ENCODE measurements at regions not wholly inside any gene's neighbourhood (a gene's known extent, or its start where the extent isn't known, plus 50 kb on each side); places are given as distances from the start of the nearest gene placed in this dataset.

GRCh38 chr12:94789510-94790225, 139.3 kb upstream of the TMCC3 start:
- Histone ChIP-seq H3K4me3 (no peak overlapping the region), H3K27ac (no peak overlapping the region)
- intact Hi-C loops (cut with DNase I; ENCODE audit: low total_unique reads): no loop called here

GRCh38 chr12:94788298-94788697, 137.9 kb upstream of the TMCC3 start:
- Histone ChIP-seq H3K27ac (no peak overlapping the region), H3K4me1 (no peaks in the 10 kb centered on the region), H3K27me3 (no peaks in the 10 kb centered on the region), H3K9me3 (no peaks in the 10 kb centered on the region), H3K4me3 (no peak overlapping the region), H3K36me3 (no peaks in the 10 kb centered on the region)
- intact Hi-C loops (cut with DNase I; ENCODE audit: low total_unique reads): no loop called here
- TF ChIP-seq, protein P1, sequence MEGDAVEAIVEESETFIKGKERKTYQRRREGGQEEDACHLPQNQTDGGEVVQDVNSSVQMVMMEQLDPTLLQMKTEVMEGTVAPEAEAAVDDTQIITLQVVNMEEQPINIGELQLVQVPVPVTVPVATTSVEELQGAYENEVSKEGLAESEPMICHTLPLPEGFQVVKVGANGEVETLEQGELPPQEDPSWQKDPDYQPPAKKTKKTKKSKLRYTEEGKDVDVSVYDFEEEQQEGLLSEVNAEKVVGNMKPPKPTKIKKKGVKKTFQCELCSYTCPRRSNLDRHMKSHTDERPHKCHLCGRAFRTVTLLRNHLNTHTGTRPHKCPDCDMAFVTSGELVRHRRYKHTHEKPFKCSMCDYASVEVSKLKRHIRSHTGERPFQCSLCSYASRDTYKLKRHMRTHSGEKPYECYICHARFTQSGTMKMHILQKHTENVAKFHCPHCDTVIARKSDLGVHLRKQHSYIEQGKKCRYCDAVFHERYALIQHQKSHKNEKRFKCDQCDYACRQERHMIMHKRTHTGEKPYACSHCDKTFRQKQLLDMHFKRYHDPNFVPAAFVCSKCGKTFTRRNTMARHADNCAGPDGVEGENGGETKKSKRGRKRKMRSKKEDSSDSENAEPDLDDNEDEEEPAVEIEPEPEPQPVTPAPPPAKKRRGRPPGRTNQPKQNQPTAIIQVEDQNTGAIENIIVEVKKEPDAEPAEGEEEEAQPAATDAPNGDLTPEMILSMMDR (IDR thresholded peaks at IDR 0.05): no peak
- DNase-seq: no peak

More at GRCh38 chr12:94789510-94790225, 139.3 kb upstream of the TMCC3 start:
- TF ChIP-seq, protein P1 (IDR thresholded peaks at IDR 0.05): no peak
- DNase-seq: no peak
- Histone ChIP-seq H3K9me3 (no peaks in the 10 kb centered on the region), H3K36me3 (no peaks in the 10 kb centered on the region), H3K27me3 (no peaks in the 10 kb centered on the region), H3K4me1 (no peaks in the 10 kb centered on the region)

DNA sequence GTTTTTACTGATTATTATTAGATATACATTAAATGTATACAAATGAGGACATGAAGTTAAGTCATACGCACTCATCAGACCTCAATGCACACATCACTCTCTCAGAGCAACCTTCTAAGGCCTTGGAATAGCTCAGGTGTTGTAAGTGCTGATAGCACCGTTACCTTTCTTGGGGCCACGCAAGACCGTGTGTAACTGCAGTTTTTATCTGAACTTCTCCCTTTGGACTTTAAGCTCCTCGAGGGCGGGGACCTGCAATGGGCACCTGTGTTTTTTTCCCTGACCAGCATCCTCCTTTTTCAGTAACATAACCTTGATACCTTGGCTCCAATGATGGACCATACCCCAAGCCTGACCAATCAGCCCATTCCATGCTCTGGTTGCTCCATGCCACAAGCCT, 136.5 kb upstream of the TMCC3 start:
- no peaks in the 10 kb centered on the region for H3K9me3 ChIP-seq
- TF ChIP-seq, protein P1 (IDR thresholded peaks at IDR 0.05): no peak
- no peak overlapping the region for H3K4me3 ChIP-seq
- intact Hi-C loops (cut with DNase I; ENCODE audit: low total_unique reads): no loop called here
- H3K27me3 ChIP-seq: no peaks in the 10 kb centered on the region
- no peak for DNase-seq
- H3K36me3 ChIP-seq: no peaks in the 10 kb centered on the region
- H3K27ac ChIP-seq: no peak overlapping the region
- H3K4me1 ChIP-seq: no peaks in the 10 kb centered on the region

GRCh38 chr12:94783862-94784261, 133.5 kb upstream of the TMCC3 start:
- TF ChIP-seq, protein P1 (IDR thresholded peaks at IDR 0.05): no peak
- no peaks in the 10 kb centered on the region for H3K36me3 ChIP-seq
- intact Hi-C loops (cut with DNase I; ENCODE audit: low total_unique reads): no loop called here
- H3K27me3 ChIP-seq: no peaks in the 10 kb centered on the region
- no peak overlapping the region for H3K4me3 ChIP-seq
- H3K9me3 ChIP-seq: no peaks in the 10 kb centered on the region
- no peaks in the 10 kb centered on the region for H3K4me1 ChIP-seq
- DNase-seq: no peak
- H3K27ac ChIP-seq: no peak overlapping the region

GRCh38 chr12:94783343-94783742, 133.0 kb upstream of the TMCC3 start:
- intact Hi-C loops (cut with DNase I; ENCODE audit: low total_unique reads): no loop called here
- Histone ChIP-seq H3K4me3 (no peak overlapping the region), H3K9me3 (no peaks in the 10 kb centered on the region), H3K27ac (no peak overlapping the region), H3K36me3 (no peaks in the 10 kb centered on the region), H3K4me1 (no peaks in the 10 kb centered on the region), H3K27me3 (no peaks in the 10 kb centered on the region)
- TF ChIP-seq, protein P1 (IDR thresholded peaks at IDR 0.05): no peak
- DNase-seq: no peak

Measured in tibial artery (tissue), 4 donors.